ENCODE measurements at regions not wholly inside any gene's neighbourhood (a gene's known extent, or its start where the extent isn't known, plus 50 kb on each side); places are given as distances from the start of the nearest gene placed in this dataset.

- TF ChIP-seq CTCF (conservative IDR thresholded peaks at IDR 0.05): no peak
- TF ChIP-seq EZH2 (IDR thresholded peaks at IDR 0.05; ENCODE audit: low read depth): no peak
Observed at GRCh38 chr5:115733607-115734006, 82.9 kb downstream of the CDO1 start.

All from PC-9 (cell line).